Keratinocyte (primary cell): ENCODE measurements at regions not wholly inside any gene's neighbourhood (a gene's known extent, or its start where the extent isn't known, plus 50 kb on each side); places are given as distances from the start of the nearest gene placed in this dataset.

Experiments
- EZH2 ChIP-seq: IDR thresholded peaks from one replicate; pipeline ENCODE4 v1.6.1; 2012; ENCODE audit warnings: inconsistent platforms, mild to moderate bottlenecking, low read length, moderate library complexity
- TF ChIP-seq, protein P1 (sequence below), 3 experiments: IDR thresholded peaks in 1 of 3; conservative IDR thresholded peaks in 1 of 3; optimal IDR thresholded peaks in 1 of 3; 2 replicates in 2 of 3; 3 replicates in 1 of 3; pipeline versions ENCODE3 to v1.5.1; 2011; ENCODE audit warnings: low read length in 3 of 3, mild to moderate bottlenecking in 3 of 3, moderate library complexity in 2 of 3, control low read depth in 1 of 3, inconsistent platforms in 1 of 3; ENCODE audit not compliant: insufficient read depth in 2 of 3; ENCODE audit errors: extremely low read depth in 1 of 3

DNA sequence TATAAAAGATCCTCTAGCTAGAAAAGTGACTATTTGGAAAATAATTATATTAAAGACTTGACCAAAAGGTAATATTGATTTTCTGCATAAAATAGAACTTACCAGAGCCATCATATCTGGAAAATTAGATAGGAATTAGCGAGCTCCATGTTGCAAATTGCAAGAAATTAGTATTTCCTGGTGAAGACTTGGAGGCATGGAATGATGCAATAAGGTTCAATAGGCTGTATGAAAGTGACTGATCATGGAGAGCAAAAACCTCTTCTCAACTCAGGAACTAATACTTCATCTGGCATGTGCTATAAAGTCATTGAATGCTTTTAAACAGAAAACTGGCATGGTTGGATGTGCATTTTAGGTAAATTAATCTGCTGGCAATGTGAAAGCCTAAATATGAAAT, 66.3 kb upstream of the UFM1 start:
- TF ChIP-seq, protein P1, sequence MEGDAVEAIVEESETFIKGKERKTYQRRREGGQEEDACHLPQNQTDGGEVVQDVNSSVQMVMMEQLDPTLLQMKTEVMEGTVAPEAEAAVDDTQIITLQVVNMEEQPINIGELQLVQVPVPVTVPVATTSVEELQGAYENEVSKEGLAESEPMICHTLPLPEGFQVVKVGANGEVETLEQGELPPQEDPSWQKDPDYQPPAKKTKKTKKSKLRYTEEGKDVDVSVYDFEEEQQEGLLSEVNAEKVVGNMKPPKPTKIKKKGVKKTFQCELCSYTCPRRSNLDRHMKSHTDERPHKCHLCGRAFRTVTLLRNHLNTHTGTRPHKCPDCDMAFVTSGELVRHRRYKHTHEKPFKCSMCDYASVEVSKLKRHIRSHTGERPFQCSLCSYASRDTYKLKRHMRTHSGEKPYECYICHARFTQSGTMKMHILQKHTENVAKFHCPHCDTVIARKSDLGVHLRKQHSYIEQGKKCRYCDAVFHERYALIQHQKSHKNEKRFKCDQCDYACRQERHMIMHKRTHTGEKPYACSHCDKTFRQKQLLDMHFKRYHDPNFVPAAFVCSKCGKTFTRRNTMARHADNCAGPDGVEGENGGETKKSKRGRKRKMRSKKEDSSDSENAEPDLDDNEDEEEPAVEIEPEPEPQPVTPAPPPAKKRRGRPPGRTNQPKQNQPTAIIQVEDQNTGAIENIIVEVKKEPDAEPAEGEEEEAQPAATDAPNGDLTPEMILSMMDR (optimal IDR thresholded peaks at IDR 0.05 in 1 of 3, IDR thresholded peaks at IDR 0.05 in 1 of 3, conservative IDR thresholded peaks at IDR 0.05 in 1 of 3; ENCODE audit: extremely low read depth in 1 of 3, insufficient read depth in 2 of 3, low read length in 3 of 3): no peak
- TF ChIP-seq EZH2: no peak
